Ishikawa (cell line): ENCODE measurements at regions not wholly inside any gene's neighbourhood (a gene's known extent, or its start where the extent isn't known, plus 50 kb on each side); places are given as distances from the start of the nearest gene placed in this dataset.

ENCODE experiments used
- CEBPB ChIP-seq: IDR thresholded peaks from 2 replicates; pipeline ENCODE4 v1.6.1; 2012
- CREB1 ChIP-seq: IDR thresholded peaks from 2 replicates; pipeline ENCODE4 v1.6.1; 2012; ENCODE audit warnings: low read depth
- EGR1 ChIP-seq: IDR thresholded peaks from 2 replicates; pipeline ENCODE4 v1.6.1; 2012
- EP300 ChIP-seq: IDR thresholded peaks from 2 replicates; pipeline ENCODE4 v1.6.1; 2012; ENCODE audit warnings: borderline replicate concordance
- FOXM1 ChIP-seq: IDR thresholded peaks from 2 replicates; pipeline ENCODE4 v1.6.1; 2012; ENCODE audit warnings: low read depth, borderline replicate concordance
- MAX ChIP-seq: IDR thresholded peaks from 2 replicates; pipeline ENCODE4 v1.6.1; 2012
- NFIC ChIP-seq: IDR thresholded peaks from 2 replicates; pipeline ENCODE4 v1.6.1; 2012
- RAD21 ChIP-seq: IDR thresholded peaks from 2 replicates; pipeline ENCODE4 v1.6.1; 2012; ENCODE audit warnings: low read depth
- REST ChIP-seq: IDR thresholded peaks from 2 replicates; pipeline ENCODE4 v1.6.1; 2012; ENCODE audit warnings: low read depth, mild to moderate bottlenecking
- TAF1 ChIP-seq: IDR thresholded peaks from 2 replicates; pipeline ENCODE4 v1.6.1; 2012; ENCODE audit warnings: low read depth, mild to moderate bottlenecking
- TCF12 ChIP-seq: IDR thresholded peaks from 2 replicates; pipeline ENCODE4 v1.6.1; 2012; ENCODE audit warnings: low read depth
- TEAD4 ChIP-seq: IDR thresholded peaks from 2 replicates; pipeline ENCODE4 v1.6.1; 2012
- USF1 ChIP-seq: IDR thresholded peaks from 2 replicates; pipeline ENCODE4 v1.6.1; 2012
- YY1 ChIP-seq: IDR thresholded peaks from 2 replicates; pipeline ENCODE4 v1.6.1; 2012; ENCODE audit warnings: low read depth
- ZBTB7A ChIP-seq: IDR thresholded peaks from 2 replicates; pipeline ENCODE4 v1.6.1; 2012; ENCODE audit warnings: low read depth

- TF ChIP-seq CREB1 (no peak), USF1 (no peak), REST (no peak), TAF1 (no peak), TCF12 (no peak), RAD21 (no peak), CEBPB (no peak), EGR1 (no peak), ZBTB7A (no peak), EP300 (no peak), NFIC (no peak), TEAD4 (no peak), FOXM1 (no peak), MAX (no peak), YY1 (no peak)
Observed at GRCh38 chr13:40404407-40404806, 262.0 kb downstream of the FOXO1 start.

GRCh38 chr13:40404967-40405716 lies 261.3 kb downstream of the FOXO1 start:
- TF ChIP-seq YY1 (no peak), USF1 (no peak), REST (no peak), EP300 (no peak), EGR1 (no peak), TEAD4 (no peak), NFIC (no peak), TAF1 (no peak), TCF12 (no peak), MAX (no peak), FOXM1 (no peak), ZBTB7A (no peak), CREB1 (no peak), RAD21 (no peak), CEBPB (no peak)

GRCh38 chr13:40406405-40407120 lies 259.9 kb downstream of the FOXO1 start:
- TF ChIP-seq EGR1 (no peak), CREB1 (no peak), FOXM1 (no peak), MAX (no peak), YY1 (no peak), EP300 (no peak), TAF1 (no peak), ZBTB7A (no peak), CEBPB (no peak), REST (no peak), RAD21 (no peak), NFIC (no peak), USF1 (no peak), TCF12 (no peak), TEAD4 (no peak)
